GM23338 (cell line): ENCODE measurements at regions not wholly inside any gene's neighbourhood (a gene's known extent, or its start where the extent isn't known, plus 50 kb on each side); places are given as distances from the start of the nearest gene placed in this dataset.

Experiments used
- ATAC-seq: fragments of 200-7000 bp; cut with Tn5 transposase; 3 replicates; pipeline ENCODE4 v1.9.1; 2020
- DNase-seq: peaks from one replicate; pipeline ENCODE4 v3.0.0-alpha.2; 2015; ENCODE audit warnings: low spot score
- H2AFZ ChIP-seq: fragments of 200-600 bp; sonication (generic); 2 replicates; pipeline ENCODE4 v1.8.0; 2016; ENCODE audit warnings: antibody characterized with exemption, mild to moderate bottlenecking, moderate library complexity
- H3F3A ChIP-seq: fragments of 200-600 bp; sonication (generic); replicated peaks from 2 replicates; pipeline ENCODE4 v1.8.0; 2017; ENCODE audit warnings: antibody characterized with exemption, mixed run types, low read depth
- H3K27ac ChIP-seq: fragments of 200-600 bp; sonication (generic); 2 replicates; pipeline ENCODE4 v1.6.1; 2016; ENCODE audit warnings: low read depth
- H3K27me3 ChIP-seq: fragments of 200-600 bp; sonication (generic); 2 replicates; pipeline ENCODE4 v1.8.0; 2016; ENCODE audit warnings: mild to moderate bottlenecking, mixed run types, moderate library complexity; ENCODE audit not compliant: insufficient read depth
- H3K36me3 ChIP-seq: fragments of 200-600 bp; sonication (generic); 2 replicates; pipeline ENCODE4 v1.8.0; 2016; ENCODE audit warnings: mild to moderate bottlenecking; ENCODE audit not compliant: insufficient read depth
- H3K4me1 ChIP-seq: fragments of 200-600 bp; sonication (generic); 2 replicates; pipeline ENCODE4 v1.8.0; 2016; ENCODE audit warnings: mild to moderate bottlenecking, moderate library complexity; ENCODE audit not compliant: insufficient read depth
- H3K4me2 ChIP-seq: fragments of 200-600 bp; sonication (generic); 2 replicates; pipeline ENCODE4 v1.7.1; 2017; ENCODE audit warnings: mixed run types
- H3K4me3 ChIP-seq: fragments of 200-600 bp; sonication (generic); 2 replicates; pipeline ENCODE4 v1.6.1; 2016; ENCODE audit warnings: mixed run types
- H3K79me2 ChIP-seq: fragments of 200-600 bp; sonication (generic); replicated peaks from 2 replicates; pipeline ENCODE4 v1.8.0; 2017; ENCODE audit warnings: mild to moderate bottlenecking; ENCODE audit not compliant: insufficient read depth
- H3K9me2 ChIP-seq: fragments of 200-600 bp; sonication (generic); 2 replicates; pipeline ENCODE4 v1.8.0; 2017; ENCODE audit not compliant: insufficient read depth
- H4K20me1 ChIP-seq: fragments of 200-600 bp; sonication (generic); replicated peaks from 2 replicates; pipeline ENCODE4 v1.8.0; 2017; ENCODE audit warnings: mild to moderate bottlenecking; ENCODE audit not compliant: insufficient read depth
- H3K27ac Mint-ChIP-seq: 2 replicates; pipeline ENCODE4 v1.8.0; 2020; ENCODE audit warnings: inconsistent platforms, mild to moderate bottlenecking, moderate library complexity, mixed read lengths
- H3K27me3 Mint-ChIP-seq: 3 replicates; pipeline ENCODE4 v1.8.0; 2022; ENCODE audit warnings: low read depth, mild to moderate bottlenecking, moderate library complexity, mixed read lengths, inconsistent platforms; ENCODE audit not compliant: insufficient read depth, poor library complexity
- H3K36me3 Mint-ChIP-seq: 3 replicates; pipeline ENCODE4 v1.8.0; 2021; ENCODE audit warnings: low read depth, mild to moderate bottlenecking, inconsistent platforms, moderate library complexity, mixed read lengths
- H3K4me1 Mint-ChIP-seq: 3 replicates; pipeline ENCODE4 v1.8.0; 2020; ENCODE audit warnings: mild to moderate bottlenecking, inconsistent platforms, mixed read lengths
- H3K4me3 Mint-ChIP-seq: 3 replicates; pipeline ENCODE4 v1.8.0; 2021; ENCODE audit warnings: moderate library complexity, mild to moderate bottlenecking, inconsistent platforms, mixed read lengths
- H3K9me3 Mint-ChIP-seq: 3 replicates; pipeline ENCODE4 v1.8.0; 2020; ENCODE audit warnings: moderate library complexity, mild to moderate bottlenecking, inconsistent platforms, mixed read lengths
- CREB1 ChIP-seq: fragments of 250-450 bp; sonication (Bioruptor Pico); IDR thresholded peaks from 2 replicates; pipeline ENCODE4 v1.5.0; 2020; ENCODE audit warnings: low read depth, mild to moderate bottlenecking, moderate library complexity
- CTCF ChIP-seq, 2 experiments: fragments of 200-600 bp in 1 of 2; sonication (generic) in 1 of 2; conservative IDR thresholded peaks; 2 replicates each; pipeline versions ENCODE4 v1.5.1 to v1.6.1; 2016 to 2017; ENCODE audit warnings: antibody characterized with exemption in 2 of 2, low read depth in 2 of 2, mild to moderate bottlenecking in 2 of 2, moderate library complexity in 1 of 2
- ETS1 ChIP-seq: IDR thresholded peaks from 2 replicates; pipeline ENCODE4 v1.6.1; 2016; ENCODE audit warnings: antibody characterized with exemption
- EZH2 ChIP-seq: fragments of 200-600 bp; sonication (generic); IDR thresholded peaks from one replicate; pipeline ENCODE4 v1.8.0; 2017; ENCODE audit warnings: antibody characterized with exemption, mild to moderate bottlenecking, low read depth; ENCODE audit not compliant: unreplicated experiment
- EZH2phosphoT487 ChIP-seq: fragments of 200-600 bp; sonication (generic); IDR thresholded peaks from one replicate; pipeline ENCODE4 v1.8.1; 2018; ENCODE audit warnings: antibody characterized with exemption; ENCODE audit not compliant: unreplicated experiment
- JUNB ChIP-seq: IDR thresholded peaks from one replicate; pipeline ENCODE4 v1.6.1; 2016; ENCODE audit warnings: antibody characterized with exemption; ENCODE audit not compliant: unreplicated experiment
- NANOG ChIP-seq: IDR thresholded peaks from 2 replicates; pipeline ENCODE4 v1.6.1; 2016; ENCODE audit warnings: antibody characterized with exemption, borderline replicate concordance
- POLR2AphosphoS5 ChIP-seq: IDR thresholded peaks from 2 replicates; pipeline ENCODE4 v1.6.1; 2016; ENCODE audit warnings: antibody characterized with exemption, low read depth
- REST ChIP-seq: IDR thresholded peaks from one replicate; pipeline ENCODE4 v1.6.1; 2018; ENCODE audit warnings: antibody characterized with exemption; ENCODE audit not compliant: unreplicated experiment
- STAT1 ChIP-seq: IDR thresholded peaks from one replicate; pipeline ENCODE4 v1.6.1; 2016; ENCODE audit warnings: antibody characterized with exemption; ENCODE audit not compliant: unreplicated experiment
- ZNF114 ChIP-seq: fragments of 250-450 bp; sonication (Bioruptor Pico); IDR thresholded peaks from 2 replicates; pipeline ENCODE4 v1.5.0; 2020; ENCODE audit warnings: mild to moderate bottlenecking, moderate library complexity
- ZNF331 ChIP-seq: fragments of 250-450 bp; sonication (Bioruptor Pico); IDR thresholded peaks from 2 replicates; pipeline ENCODE4 v1.5.0; 2020; ENCODE audit warnings: low read depth, mild to moderate bottlenecking, moderate library complexity
- ZNF462 ChIP-seq: fragments of 250-450 bp; sonication (Bioruptor Pico); IDR thresholded peaks from 2 replicates; pipeline ENCODE4 v1.5.0; 2020; ENCODE audit warnings: mild to moderate bottlenecking, moderate library complexity

- DNase-seq (no peak), ATAC-seq (no peak)
- no peak overlapping the region for H2AFZ ChIP-seq
- H4K20me1 ChIP-seq: no peaks in the 10 kb centered on the region
- H3K9me2 ChIP-seq: no peaks in the 10 kb centered on the region
- no peaks in the 10 kb centered on the region for H3K79me2 ChIP-seq
- H3K4me1 ChIP-seq: peaks cover 2% of the 10 kb centered on the region; the same call in 1 of the 2 replicates
- H3K4me2 ChIP-seq: no peak overlapping the region
- no peak overlapping the region for H3K4me3 ChIP-seq
- no peaks in the 10 kb centered on the region for H3K36me3 ChIP-seq
- no peak for TF ChIP-seq ETS1
- no peak for TF ChIP-seq NANOG
- no peak for TF ChIP-seq JUNB
- TF ChIP-seq EZH2: no peak
- no peak for TF ChIP-seq ZNF331
- no peak for TF ChIP-seq CTCF (conservative IDR thresholded peaks at IDR 0.05; ENCODE audit: low read depth in 2 of 2)
- no peak for TF ChIP-seq EZH2phosphoT487
- TF ChIP-seq POLR2AphosphoS5: no peak
- no peak for TF ChIP-seq STAT1
- TF ChIP-seq CREB1 (CRISPR knock-in tag): no peak
- TF ChIP-seq ZNF114 (CRISPR knock-in tag): no peak
- no peak for TF ChIP-seq REST
- no peak for TF ChIP-seq ZNF462 (CRISPR knock-in tag)
- no peaks in the 10 kb centered on the region for H3K27me3 ChIP-seq
- Mint-ChIP-seq H3K4me1 (no peaks in the 10 kb centered on the region), H3K36me3 (peaks cover 3% of the 10 kb centered on the region; the same call in 1 of the 3 replicates), H3K27ac (no peak overlapping the region), H3K27me3 (peaks cover 2% of the 10 kb centered on the region), H3K4me3 (no peak overlapping the region), H3K9me3 (peaks cover 5% of the 10 kb centered on the region; the same call in 2 of the 3 replicates)
- no peak overlapping the region for H3K27ac ChIP-seq
- H3F3A ChIP-seq: no peaks in the 10 kb centered on the region
These were observed 1097.5 kb upstream of the TMPRSS15 start for GRCh38 chr21:19501115-19501514.
